Adrenal gland (tissue), 9 donors: ENCODE measurements at regions not wholly inside any gene's neighbourhood (a gene's known extent, or its start where the extent isn't known, plus 50 kb on each side); places are given as distances from the start of the nearest gene placed in this dataset.

Experiments used
- DNase-seq, 7 donors: peaks; one replicate each; pipeline ENCODE4 v3.0.0-alpha.2; 2019 to 2020
- H3K27ac ChIP-seq, 5 donors: fragments of 200-600 bp; sonication (generic) in 4 of 5; 1 replicate in 3 of 5; 2 replicates in 2 of 5; pipeline versions ENCODE4 v1.5.1 to v1.8.0; 2016 to 2020; ENCODE audit warnings: mild to moderate bottlenecking in 1 of 5
- H3K27me3 ChIP-seq: fragments of 200-600 bp; 2 replicates; pipeline ENCODE4 v1.8.0; 2021
- H3K36me3 ChIP-seq, 2 donors: fragments of 200-600 bp; replicated peaks in 1 of 2; 1 replicate in 1 of 2; 2 replicates in 1 of 2; pipeline versions ENCODE4 v1.5.1 to v1.8.0; 2018 to 2022
- H3K4me1 ChIP-seq, 2 donors: fragments of 200-600 bp; replicated peaks in 1 of 2; 1 replicate in 1 of 2; 2 replicates in 1 of 2; pipeline versions ENCODE4 v1.5.1 to v1.8.0; 2018 to 2021
- H3K4me3 ChIP-seq, 4 donors: fragments of 200-600 bp; sonication (generic) in 3 of 4; one replicate each; pipeline ENCODE4 v1.5.1; 2016 to 2018
- H3K9me3 ChIP-seq, 3 donors: fragments of 200-600 bp; sonication (generic) in 1 of 3; replicated peaks in 1 of 3; 1 replicate in 2 of 3; 2 replicates in 1 of 3; pipeline versions ENCODE4 v1.5.1 to v1.8.0; 2016 to 2021
- POLR2A ChIP-seq, 2 donors: fragments of 450-650 bp; IDR thresholded peaks; one replicate each; pipeline ENCODE4 v1.6.1; 2017; ENCODE audit warnings: antibody characterized with exemption in 2 of 2, mild to moderate bottlenecking in 2 of 2, moderate library complexity in 1 of 2
- WGBS, 4 donors: extraction: QIAGEN DNeasy Blood & Tissue Kit in 2 of 4; methylation state at CpG; one replicate each; pipeline versions ENCODE4 v1.1.5 to v1.1.7; 2013 to 2017; 5-methylcytosine and 5-hydroxymethylcytosine counted together
- intact Hi-C, 2 donors: fragments of 100-400 bp; cut with DNase I; formaldehyde crosslinking; loops; one replicate each; pipeline versions ENCODE4 v1.14.1 to v1.15.0; 2022 to 2023
- TF ChIP-seq, protein P1 (sequence below), 6 experiments: fragments of 450-650 bp in 4 of 6; fragments of 200-600 bp in 2 of 6; sonication (generic) in 1 of 6; IDR thresholded peaks; 1 replicate in 5 of 6; 2 replicates in 1 of 6; pipeline versions ENCODE4 v1.5.1 to v1.8.0; 2016 to 2021; ENCODE audit warnings: antibody characterized with exemption in 6 of 6, mild to moderate bottlenecking in 2 of 6, moderate library complexity in 1 of 6
- donor health status: healthy with polysubstance abuse.
- donor health status: Bipolar disorder and iron deficiency.
- donor health status: DM: yes; HTN: yes; CAD: no.
- donor health status: DM: no; HTN: no; CAD: no.
- donor health status: DM: no; HTN: no; CAD: no.

DNA sequence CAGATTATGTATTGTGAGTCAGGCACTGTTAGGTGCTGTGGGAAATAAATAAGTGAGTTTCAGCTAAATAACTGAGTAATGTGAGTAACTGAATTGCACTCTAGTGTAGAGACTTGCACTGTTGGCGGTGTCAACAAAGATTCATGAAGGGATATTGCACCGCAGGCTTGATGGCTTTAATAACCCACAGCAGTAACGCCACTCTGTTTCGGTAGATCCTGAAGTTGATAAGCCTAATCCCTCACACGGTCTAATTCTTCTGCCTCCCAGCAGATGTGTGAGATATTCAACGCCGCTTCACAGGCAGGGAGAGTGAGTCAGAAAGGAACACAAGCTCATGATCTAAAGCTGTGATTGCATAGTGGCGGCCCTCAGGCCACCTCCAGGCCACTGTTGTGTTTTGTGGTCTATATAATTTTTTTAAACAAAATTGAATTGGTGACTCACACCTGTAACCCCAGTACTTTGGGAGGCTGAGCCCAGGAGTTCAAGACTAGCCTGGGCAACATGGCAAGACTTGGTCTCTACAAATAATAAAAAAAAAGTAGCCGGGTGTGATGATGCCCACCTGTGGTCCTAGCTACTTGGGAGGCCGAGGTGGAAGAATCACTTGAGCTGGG, 94.3 kb downstream of the LIPG start:
- intact Hi-C loops, result no loop called here
- no peak overlapping the region for H3K27ac ChIP-seq
- H3K4me3 ChIP-seq, result no peak overlapping the region
- 65 to 72% (median 69%) methylated on average over 10 of the region's 10 CpGs for WGBS, 4 donors
- TF ChIP-seq POLR2A (IDR thresholded peaks at IDR 0.05), result no peak
- TF ChIP-seq, protein P1, sequence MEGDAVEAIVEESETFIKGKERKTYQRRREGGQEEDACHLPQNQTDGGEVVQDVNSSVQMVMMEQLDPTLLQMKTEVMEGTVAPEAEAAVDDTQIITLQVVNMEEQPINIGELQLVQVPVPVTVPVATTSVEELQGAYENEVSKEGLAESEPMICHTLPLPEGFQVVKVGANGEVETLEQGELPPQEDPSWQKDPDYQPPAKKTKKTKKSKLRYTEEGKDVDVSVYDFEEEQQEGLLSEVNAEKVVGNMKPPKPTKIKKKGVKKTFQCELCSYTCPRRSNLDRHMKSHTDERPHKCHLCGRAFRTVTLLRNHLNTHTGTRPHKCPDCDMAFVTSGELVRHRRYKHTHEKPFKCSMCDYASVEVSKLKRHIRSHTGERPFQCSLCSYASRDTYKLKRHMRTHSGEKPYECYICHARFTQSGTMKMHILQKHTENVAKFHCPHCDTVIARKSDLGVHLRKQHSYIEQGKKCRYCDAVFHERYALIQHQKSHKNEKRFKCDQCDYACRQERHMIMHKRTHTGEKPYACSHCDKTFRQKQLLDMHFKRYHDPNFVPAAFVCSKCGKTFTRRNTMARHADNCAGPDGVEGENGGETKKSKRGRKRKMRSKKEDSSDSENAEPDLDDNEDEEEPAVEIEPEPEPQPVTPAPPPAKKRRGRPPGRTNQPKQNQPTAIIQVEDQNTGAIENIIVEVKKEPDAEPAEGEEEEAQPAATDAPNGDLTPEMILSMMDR (IDR thresholded peaks at IDR 0.05), result no peak
- no peaks in the 10 kb centered on the region for H3K9me3 ChIP-seq
- H3K27me3 ChIP-seq, result no peaks in the 10 kb centered on the region
- H3K4me1 ChIP-seq, result no peaks in the 10 kb centered on the region
- no peaks in the 10 kb centered on the region for H3K36me3 ChIP-seq
- no peak for DNase-seq

DNA sequence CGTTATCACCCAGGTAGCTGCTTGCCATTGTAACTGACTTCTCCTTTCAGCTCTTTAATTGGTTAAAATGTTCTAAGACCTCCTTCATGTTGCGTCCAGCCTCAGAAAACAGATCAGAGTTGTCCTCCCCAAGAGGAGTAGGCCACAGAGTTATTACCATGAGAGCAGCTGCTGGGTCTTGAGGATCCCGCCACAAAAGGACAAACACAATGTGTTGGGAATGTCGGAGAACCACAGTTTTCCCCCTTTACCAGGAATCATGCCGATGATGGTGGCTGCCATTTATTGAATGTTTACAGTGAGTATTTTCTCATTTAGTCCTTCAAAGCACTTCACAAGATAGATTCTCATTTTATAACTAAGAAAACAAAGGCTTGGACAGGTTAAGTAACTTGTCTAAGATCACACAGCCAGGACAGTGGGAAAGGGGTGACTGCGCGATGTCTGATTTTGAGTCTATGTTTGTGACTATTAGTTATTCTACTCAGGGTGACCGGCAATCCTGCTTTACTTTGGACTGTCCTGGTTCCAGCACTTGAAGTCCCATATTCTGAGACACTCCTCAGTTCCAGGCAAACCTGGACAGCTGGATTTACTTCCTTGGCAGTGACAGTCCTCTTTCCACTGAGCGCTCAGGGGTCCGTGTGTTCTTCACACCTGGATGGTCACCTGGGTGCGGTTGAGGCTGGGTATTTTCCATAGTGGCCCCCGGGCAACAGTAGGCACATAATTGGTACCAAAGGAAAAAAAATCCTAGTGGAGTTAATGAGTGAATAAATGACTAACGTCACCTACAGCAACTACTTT, 93.6 kb downstream of the LIPG start:
- Histone ChIP-seq H3K36me3 (no peaks in the 10 kb centered on the region), H3K4me3 (no peak overlapping the region), H3K4me1 (no peaks in the 10 kb centered on the region), H3K9me3 (no peaks in the 10 kb centered on the region), H3K27me3 (no peaks in the 10 kb centered on the region), H3K27ac (no peak overlapping the region)
- WGBS, 4 donors, result 85 to 91% (median 89%) methylated on average over 13 of the region's 13 CpGs
- intact Hi-C loops, result no loop called here
- DNase-seq, result no peak
- no peak for TF ChIP-seq POLR2A (IDR thresholded peaks at IDR 0.05)
- TF ChIP-seq, protein P1 (IDR thresholded peaks at IDR 0.05), result no peak

DNA sequence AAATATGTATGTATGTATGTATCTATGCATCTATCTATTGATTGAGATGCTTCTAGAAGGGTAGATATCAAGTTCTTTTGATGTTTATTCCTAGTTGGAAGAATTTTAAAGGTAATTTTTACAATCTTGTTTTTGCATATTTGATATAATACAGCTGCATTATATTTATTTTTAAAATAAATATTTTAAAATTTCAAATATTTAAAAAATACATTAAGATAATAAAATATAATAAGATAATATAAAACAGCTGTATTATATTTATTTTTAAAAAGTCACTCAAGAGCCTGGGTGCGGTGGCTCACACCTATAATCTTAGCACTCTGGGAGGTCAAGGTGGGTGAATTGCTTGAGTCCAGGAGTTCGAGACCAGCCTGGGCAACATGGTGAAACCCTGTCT, 92.5 kb downstream of the LIPG start:
- intact Hi-C loops, result no loop called here
- 83 to 94% (median 88%) methylated on average over 2 of the region's 2 CpGs for WGBS, 4 donors
- TF ChIP-seq, protein P1 (IDR thresholded peaks at IDR 0.05), result no peak
- TF ChIP-seq POLR2A (IDR thresholded peaks at IDR 0.05), result no peak
- H3K27ac ChIP-seq, result no peak overlapping the region
- H3K36me3 ChIP-seq, result no peaks in the 10 kb centered on the region
- no peak overlapping the region for H3K4me3 ChIP-seq
- H3K9me3 ChIP-seq, result no peaks in the 10 kb centered on the region
- DNase-seq, result no peak
- H3K4me1 ChIP-seq, result no peaks in the 10 kb centered on the region
- H3K27me3 ChIP-seq, result no peaks in the 10 kb centered on the region

DNA sequence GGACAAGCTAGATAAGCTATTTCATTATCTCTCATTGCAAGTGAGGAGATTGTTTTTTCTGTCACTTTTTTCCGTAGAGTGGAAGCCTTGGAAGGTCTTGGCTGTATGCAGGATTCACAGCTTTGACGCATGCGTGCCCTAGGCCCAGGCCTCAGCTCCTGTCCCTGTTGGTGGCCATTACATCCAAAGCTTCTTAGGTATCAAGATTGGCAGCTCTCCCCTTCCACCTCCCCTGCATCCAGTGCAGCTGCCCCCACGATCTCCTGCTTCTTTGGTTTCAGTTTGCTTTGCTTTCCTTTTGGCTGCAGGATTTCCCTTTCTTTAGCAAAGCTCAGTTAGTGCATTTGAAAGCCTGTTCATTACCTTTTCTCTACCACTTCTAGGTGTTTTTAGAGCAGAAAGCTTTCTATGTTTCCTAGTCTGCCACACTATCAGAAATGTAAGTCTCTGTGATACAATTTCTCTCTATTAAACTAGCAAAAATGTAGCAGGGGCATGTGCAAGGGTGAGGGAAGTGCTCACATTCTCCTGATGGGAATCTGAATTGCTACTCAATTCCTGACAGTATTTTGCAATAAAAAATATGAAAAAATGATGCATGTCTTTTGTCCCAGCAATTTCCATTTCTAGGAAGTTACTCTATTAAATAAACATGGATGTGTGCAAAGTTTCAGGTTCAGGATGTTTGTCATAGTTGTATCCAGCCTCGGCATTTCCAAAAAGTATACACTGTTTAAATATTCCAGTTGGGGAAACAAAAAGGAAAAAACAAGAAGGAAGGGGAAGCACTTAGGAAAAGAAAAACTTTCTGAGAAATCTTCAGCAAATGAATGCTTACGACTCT, 91.2 kb downstream of the LIPG start:
- no peak for DNase-seq
- TF ChIP-seq POLR2A (IDR thresholded peaks at IDR 0.05), result no peak
- TF ChIP-seq, protein P1 (IDR thresholded peaks at IDR 0.05), result no peak
- Histone ChIP-seq H3K9me3 (no peaks in the 10 kb centered on the region), H3K27me3 (no peaks in the 10 kb centered on the region), H3K4me3 (no peak overlapping the region), H3K36me3 (no peaks in the 10 kb centered on the region), H3K27ac (no peak overlapping the region), H3K4me1 (no peaks in the 10 kb centered on the region)
- intact Hi-C loops, result no loop called here
- WGBS, 4 donors, result 72 to 78% (median 75%) methylated on average over 6 of the region's 6 CpGs
